HEK293 (cell line): ENCODE measurements at regions not wholly inside any gene's neighbourhood (a gene's known extent, or its start where the extent isn't known, plus 50 kb on each side); places are given as distances from the start of the nearest gene placed in this dataset.
"Not testable (repeated sequence)": the region's sequence is repeated elsewhere in the genome, so short reads cannot be mapped to it uniquely, and the experiment has no call there.

Source experiments
- CTCF ChIA-PET: fragments of 350-600 bp; formaldehyde crosslinking; extraction: SDS; loops from one replicate; lab custom pipeline; 2021; ENCODE audit warnings: antibody characterized with exemption; lab: Yijun Ruan, JAX
- POLR2A ChIA-PET: fragments of 300-600 bp; formaldehyde crosslinking; extraction: SDS; loops from one replicate; lab custom pipeline; 2020; ENCODE audit warnings: antibody characterized with exemption, inconsistent platforms; lab: Yijun Ruan, JAX
- H3K27ac ChIP-seq: fragments of 200-500 bp; sonication (Bioruptor generic); 2 replicates; pipeline ENCODE4 v1.5.1; 2014; ENCODE audit warnings: low read depth, low read length, control low read depth, inconsistent platforms; ENCODE audit errors: extremely low read depth
- H3K36me3 ChIP-seq, 2 experiments: fragments of 200-500 bp in 1 of 2; sonication (Bioruptor generic) in 1 of 2; 1 replicate in 1 of 2; 2 replicates in 1 of 2; pipeline ENCODE4 v1.5.1; 2014 to 2017; ENCODE audit warnings: inconsistent platforms in 2 of 2, low read length in 2 of 2; ENCODE audit not compliant: control insufficient read depth in 2 of 2, insufficient read depth in 1 of 2
- H3K4me1 ChIP-seq: fragments of 200-500 bp; sonication (Bioruptor generic); 2 replicates; pipeline ENCODE4 v1.5.1; 2014; ENCODE audit warnings: mild to moderate bottlenecking, low read length, inconsistent platforms; ENCODE audit not compliant: control insufficient read depth, insufficient read depth
- H3K4me3 ChIP-seq: 2 replicates; pipeline ENCODE4 v1.5.1; 2011; ENCODE audit warnings: low read depth, mild to moderate bottlenecking, control low read depth, low read length, moderate library complexity
- H3K9me3 ChIP-seq: fragments of 200-500 bp; sonication (Bioruptor generic); 2 replicates; pipeline ENCODE4 v1.5.1; 2014; ENCODE audit warnings: low read depth, low read length, inconsistent platforms; ENCODE audit not compliant: control insufficient read depth, insufficient read depth
- BCL11B ChIP-seq: fragments of 450-650 bp; formaldehyde crosslinking; IDR thresholded peaks from 2 replicates; pipeline ENCODE4 v1.5.1; 2016; ENCODE audit warnings: low read depth, missing biosample characterization, missing genetic modification characterization
- BCL6B ChIP-seq: fragments of 450-650 bp; formaldehyde crosslinking; IDR thresholded peaks from 2 replicates; pipeline ENCODE4 v1.5.1; 2017; ENCODE audit warnings: missing biosample characterization, missing genetic modification characterization
- ELK4 ChIP-seq: IDR thresholded peaks from 2 replicates; pipeline ENCODE4 v1.6.1; 2011; ENCODE audit warnings: mild to moderate bottlenecking, low read depth, low read length, borderline replicate concordance
- KLF10 ChIP-seq: fragments of 450-650 bp; IDR thresholded peaks from 2 replicates; pipeline ENCODE4 v1.5.1; 2018; ENCODE audit warnings: missing biosample characterization, mild to moderate bottlenecking, missing genetic modification characterization
- KLF17 ChIP-seq: fragments of 450-650 bp; formaldehyde crosslinking; IDR thresholded peaks from 2 replicates; pipeline ENCODE4 v1.5.1; 2016; ENCODE audit warnings: missing biosample characterization, missing genetic modification characterization
- SP3 ChIP-seq: fragments of 450-650 bp; formaldehyde crosslinking; IDR thresholded peaks from 2 replicates; pipeline ENCODE4 v1.5.1; 2016; ENCODE audit warnings: missing biosample characterization, missing genetic modification characterization
- TCF7L2 ChIP-seq: IDR thresholded peaks from 2 replicates; pipeline ENCODE4 v1.6.1; 2011; ENCODE audit warnings: low read depth, mild to moderate bottlenecking, inconsistent platforms, low read length, moderate library complexity, borderline replicate concordance
- ZFP3 ChIP-seq: fragments of 450-650 bp; formaldehyde crosslinking; IDR thresholded peaks from 2 replicates; pipeline ENCODE4 v1.5.1; 2016; ENCODE audit warnings: low read depth, missing biosample characterization, missing genetic modification characterization
- ZNF169 ChIP-seq: fragments of 450-650 bp; formaldehyde crosslinking; IDR thresholded peaks from 2 replicates; pipeline ENCODE4 v1.5.1; 2016; ENCODE audit warnings: missing biosample characterization, missing genetic modification characterization
- ZNF2 ChIP-seq: fragments of 450-650 bp; formaldehyde crosslinking; IDR thresholded peaks from 2 replicates; pipeline ENCODE4 v1.5.1; 2016; ENCODE audit warnings: missing biosample characterization, missing genetic modification characterization
- ZNF221 ChIP-seq: fragments of 450-650 bp; formaldehyde crosslinking; IDR thresholded peaks from 2 replicates; pipeline ENCODE4 v1.5.1; 2017; ENCODE audit warnings: missing biosample characterization, missing genetic modification characterization, borderline replicate concordance
- ZNF223 ChIP-seq: fragments of 450-650 bp; formaldehyde crosslinking; IDR thresholded peaks from 2 replicates; pipeline ENCODE4 v1.5.1; 2016; ENCODE audit warnings: missing biosample characterization, missing genetic modification characterization
- ZNF311 ChIP-seq: fragments of 450-650 bp; formaldehyde crosslinking; IDR thresholded peaks from 2 replicates; pipeline ENCODE4 v1.5.1; 2017; ENCODE audit warnings: missing biosample characterization, missing genetic modification characterization, borderline replicate concordance
- ZNF354C ChIP-seq: fragments of 450-650 bp; formaldehyde crosslinking; IDR thresholded peaks from 2 replicates; pipeline ENCODE4 v1.5.1; 2016; ENCODE audit warnings: missing biosample characterization, missing genetic modification characterization, low read depth, borderline replicate concordance
- ZNF366 ChIP-seq: fragments of 450-650 bp; formaldehyde crosslinking; conservative IDR thresholded peaks from 2 replicates; pipeline ENCODE4 v1.5.1; 2016; ENCODE audit warnings: missing biosample characterization, missing genetic modification characterization
- ZNF404 ChIP-seq: fragments of 450-650 bp; formaldehyde crosslinking; IDR thresholded peaks from 2 replicates; pipeline ENCODE4 v1.5.1; 2017; ENCODE audit warnings: missing biosample characterization, missing genetic modification characterization
- ZNF514 ChIP-seq: fragments of 450-650 bp; formaldehyde crosslinking; IDR thresholded peaks from 2 replicates; pipeline ENCODE4 v1.5.1; 2016; ENCODE audit warnings: missing biosample characterization, missing genetic modification characterization
- ZNF610 ChIP-seq: fragments of 450-650 bp; formaldehyde crosslinking; IDR thresholded peaks from 2 replicates; pipeline ENCODE4 v1.5.1; 2016; ENCODE audit warnings: missing biosample characterization, missing genetic modification characterization, borderline replicate concordance
- ZNF658 ChIP-seq: fragments of 450-650 bp; formaldehyde crosslinking; IDR thresholded peaks from 2 replicates; pipeline ENCODE4; 2016; ENCODE audit warnings: missing biosample characterization, missing genetic modification characterization
- ZNF747 ChIP-seq: fragments of 450-650 bp; formaldehyde crosslinking; IDR thresholded peaks from 2 replicates; pipeline ENCODE4 v1.5.1; 2016; ENCODE audit warnings: missing biosample characterization, missing genetic modification characterization
- ZNF76 ChIP-seq: fragments of 450-650 bp; formaldehyde crosslinking; IDR thresholded peaks from 2 replicates; pipeline ENCODE4; 2016; ENCODE audit warnings: low read depth, missing biosample characterization, missing genetic modification characterization, borderline replicate concordance
- ZNF791 ChIP-seq: fragments of 450-650 bp; formaldehyde crosslinking; IDR thresholded peaks from 2 replicates; pipeline ENCODE4 v1.5.1; 2016; ENCODE audit warnings: missing biosample characterization, missing genetic modification characterization
- TF ChIP-seq, protein P1 (sequence below): fragments of 450-650 bp; formaldehyde crosslinking; IDR thresholded peaks from 2 replicates; pipeline ENCODE4 v1.5.1; 2016; ENCODE audit warnings: missing biosample characterization, missing genetic modification characterization

- TF ChIP-seq ZNF354C (tag by site-specific recombination) (no peak), ZNF2 (tag by site-specific recombination) (no peak), ZNF658 (tag by site-specific recombination) (no peak), ZNF223 (tag by site-specific recombination) (no peak), BCL6B (tag by site-specific recombination) (no peak)
Measured at GRCh38 chr5:90084342-90084741, 325.2 kb downstream of the CETN3 start (continued).

DNA sequence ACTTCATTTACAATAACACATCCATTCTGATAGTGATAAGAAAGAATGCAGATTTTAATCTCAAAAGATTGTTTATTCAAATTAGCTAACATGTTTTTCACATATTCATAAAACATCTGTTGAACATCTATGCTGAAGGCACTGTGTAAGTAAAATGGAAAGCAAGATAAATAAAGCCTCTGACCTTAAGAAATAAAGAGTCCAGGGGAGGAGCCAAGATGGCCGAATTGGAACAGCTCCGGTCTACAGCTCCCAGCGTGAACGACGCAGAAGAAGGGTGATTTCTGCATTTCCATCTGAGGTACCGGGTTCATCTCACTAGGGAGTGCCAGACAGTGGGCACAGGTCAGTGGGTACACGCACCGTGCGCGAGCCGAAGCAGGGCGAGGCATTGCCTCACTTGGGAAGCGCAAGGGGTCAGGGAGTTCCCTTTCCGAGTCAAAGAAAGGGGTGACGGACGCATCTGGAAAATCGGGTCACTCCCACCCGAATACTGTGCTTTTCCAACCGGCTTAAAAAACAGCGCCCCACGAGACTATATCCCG lies 336.5 kb downstream of the CETN3 start:
- CTCF ChIA-PET: interaction anchor here (0.8 kb wide), 1 partner anchor 157 kb away, joined by 3 read pairs; no protein-coding TSS in a partner anchor
- H3K9me3 ChIP-seq, H3K27ac ChIP-seq, H3K4me1 ChIP-seq, H3K36me3 ChIP-seq, H3K4me3 ChIP-seq, POLR2A ChIA-PET: not testable (repeated sequence)

DNA sequence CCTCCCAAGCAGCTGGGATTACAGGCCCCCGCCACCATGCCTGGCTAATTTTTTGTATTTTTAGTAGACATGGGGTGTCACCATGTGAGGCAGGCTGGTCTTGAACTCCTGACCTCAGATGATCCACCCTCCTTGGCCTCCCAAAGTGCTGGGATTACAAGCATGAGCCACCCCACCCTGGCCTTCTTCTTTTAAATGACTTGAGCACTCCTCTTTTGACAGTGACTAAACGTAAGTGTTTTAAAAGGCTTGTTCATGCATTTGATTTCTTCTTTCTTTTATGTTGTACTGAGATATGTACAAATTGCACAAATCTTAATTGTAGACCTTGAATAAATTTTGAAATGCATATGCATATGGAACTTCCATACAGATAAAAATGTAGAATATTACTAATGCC lies 337.9 kb downstream of the CETN3 start:
- POLR2A ChIA-PET: no interaction called here
- Histone ChIP-seq H3K36me3 (no peaks in the 10 kb centered on the region), H3K4me3 (no peak overlapping the region), H3K27ac (no peak overlapping the region), H3K9me3 (no peaks in the 10 kb centered on the region; the same call in 1 of the 2 replicates), H3K4me1 (no peaks in the 10 kb centered on the region)
- CTCF ChIA-PET: no interaction called here
- no peak for TF ChIP-seq ZNF76
- TF ChIP-seq, protein P1, sequence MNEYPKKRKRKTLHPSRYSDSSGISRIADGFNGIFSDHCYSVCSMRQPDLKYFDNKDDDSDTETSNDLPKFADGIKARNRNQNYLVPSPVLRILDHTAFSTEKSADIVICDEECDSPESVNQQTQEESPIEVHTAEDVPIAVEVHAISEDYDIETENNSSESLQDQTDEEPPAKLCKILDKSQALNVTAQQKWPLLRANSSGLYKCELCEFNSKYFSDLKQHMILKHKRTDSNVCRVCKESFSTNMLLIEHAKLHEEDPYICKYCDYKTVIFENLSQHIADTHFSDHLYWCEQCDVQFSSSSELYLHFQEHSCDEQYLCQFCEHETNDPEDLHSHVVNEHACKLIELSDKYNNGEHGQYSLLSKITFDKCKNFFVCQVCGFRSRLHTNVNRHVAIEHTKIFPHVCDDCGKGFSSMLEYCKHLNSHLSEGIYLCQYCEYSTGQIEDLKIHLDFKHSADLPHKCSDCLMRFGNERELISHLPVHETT: no peak
- no peak for TF ChIP-seq ZFP3 (tag by site-specific recombination)
- no peak for TF ChIP-seq SP3 (tag by site-specific recombination)
- TF ChIP-seq KLF17 (tag by site-specific recombination): no peak
- no peak for TF ChIP-seq ZNF514 (tag by site-specific recombination)

GRCh38 chr5:90071066-90071465 lies 338.5 kb downstream of the CETN3 start:
- H3K4me1 ChIP-seq: no peaks in the 10 kb centered on the region
- ChIA-PET CTCF (no interaction called here), POLR2A (no interaction called here)
- H3K27ac ChIP-seq: no peak overlapping the region
- no peaks in the 10 kb centered on the region; the same call in 1 of the 2 replicates for H3K9me3 ChIP-seq
- no peak for TF ChIP-seq ZNF311 (tag by site-specific recombination)
- TF ChIP-seq BCL11B (tag by site-specific recombination): no peak
- no peak for TF ChIP-seq ZNF221
- TF ChIP-seq ZNF366 (tag by site-specific recombination): no peak
- no peak for TF ChIP-seq ZNF404 (tag by site-specific recombination)
- TF ChIP-seq ZNF791 (tag by site-specific recombination): no peak
- TF ChIP-seq ELK4: no peak
- no peak for TF ChIP-seq ZNF610 (tag by site-specific recombination)
- no peak for TF ChIP-seq ZNF747 (tag by site-specific recombination)
- no peak for TF ChIP-seq ZNF169 (tag by site-specific recombination)
- no peak for TF ChIP-seq ZNF76
- no peak for TF ChIP-seq BCL6B (tag by site-specific recombination)
- TF ChIP-seq KLF10 (tag by site-specific recombination): no peak
- no peak for TF ChIP-seq TCF7L2
- TF ChIP-seq, all 188 proteins: peak for 0
- Histone ChIP-seq H3K36me3 (no peaks in the 10 kb centered on the region), H3K4me3 (no peak overlapping the region)
